D721Med (cell line): ENCODE measurements at regions not wholly inside any gene's neighbourhood (a gene's known extent, or its start where the extent isn't known, plus 50 kb on each side); places are given as distances from the start of the nearest gene placed in this dataset.

ENCODE experiments used
- DNase-seq: peaks from one replicate; pipeline ENCODE4 v3.0.0; 2011; ENCODE audit warnings: low spot score; ENCODE audit not compliant: insufficient read length
- FAIRE-seq: peaks from 2 replicates; lab custom pipeline; 2011; peaks lifted over from hg19 to GRCh38; lab: Jason Lieb, UNC
- CTCF ChIP-seq: IDR thresholded peaks from 2 replicates; pipeline ENCODE4 v1.5.1; 2012; ENCODE audit warnings: mild to moderate bottlenecking, control low read depth; ENCODE audit not compliant: insufficient read depth; ENCODE audit errors: missing control alignments

DNA sequence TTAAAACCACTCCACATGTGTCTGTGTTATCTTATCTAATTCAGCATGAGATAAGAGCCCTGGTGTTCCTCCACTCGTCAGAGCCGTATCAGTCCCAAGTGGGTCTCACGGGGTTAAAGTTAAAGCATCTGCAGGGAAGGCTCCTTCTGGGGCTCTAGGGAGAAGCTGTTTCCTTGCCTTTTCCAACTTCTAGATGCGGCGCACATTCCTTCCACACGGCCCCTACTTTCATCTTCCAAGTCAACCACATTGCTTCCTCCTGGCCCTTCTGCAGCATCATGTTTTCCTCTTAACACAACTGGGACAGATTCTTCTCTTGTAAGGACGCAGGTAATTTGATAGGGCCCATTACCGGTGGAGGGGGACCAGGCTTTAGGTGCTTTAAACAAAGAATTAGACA lies 620.1 kb upstream of the DPP6 start:
- FAIRE-seq (no peak), DNase-seq (no peak)
- TF ChIP-seq CTCF, result no peak

DNA sequence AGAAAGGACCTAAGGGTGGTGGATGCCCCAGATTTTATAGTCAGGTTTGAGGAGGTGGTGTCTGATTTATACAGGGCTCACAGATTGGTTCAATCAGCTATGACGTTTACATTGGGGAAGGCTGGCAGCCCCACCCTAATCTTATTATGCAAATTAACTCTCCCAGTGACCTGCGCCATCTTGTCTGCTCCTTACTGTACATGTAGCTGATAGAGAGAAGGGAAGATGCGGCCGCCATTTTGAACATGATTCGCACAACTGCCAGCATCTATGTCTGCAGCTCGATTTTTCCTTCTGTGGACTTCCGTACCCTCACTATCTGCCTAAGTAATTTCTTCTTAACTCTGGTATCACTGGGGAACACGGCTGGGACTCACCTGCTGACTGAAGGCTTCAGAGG lies 619.0 kb upstream of the DPP6 start:
- no peak for DNase-seq
- no peak for FAIRE-seq

DNA sequence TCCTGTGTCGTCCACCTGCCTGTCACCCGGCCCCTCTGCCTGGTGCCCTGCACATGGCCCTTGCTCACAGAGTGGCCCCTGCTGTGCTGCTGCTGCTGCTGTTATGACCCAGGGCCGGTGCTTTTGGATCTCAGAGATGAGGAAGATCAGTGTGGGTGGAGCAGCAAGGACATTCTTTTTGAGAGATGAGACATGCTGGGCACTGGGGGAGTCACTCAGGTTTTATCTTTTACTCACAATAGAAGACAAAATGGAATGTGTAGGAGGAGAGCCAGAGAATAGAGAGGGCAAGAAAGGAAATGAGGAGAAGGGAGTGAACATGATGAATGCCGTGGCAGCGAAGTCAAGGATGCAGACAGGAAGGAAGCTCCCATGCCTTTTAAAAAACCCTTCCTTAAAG lies 611.5 kb upstream of the DPP6 start:
- no peak for TF ChIP-seq CTCF
- no peak for FAIRE-seq
- DNase-seq, result no peak

More for the DNA sequence above, 619.0 kb upstream of the DPP6 start:
- no peak for TF ChIP-seq CTCF

- DNase-seq, result no peak
- no peak for TF ChIP-seq CTCF
- no peak for FAIRE-seq
These were observed 609.0 kb upstream of the DPP6 start for GRCh38 chr7:153443032-153443701.

GRCh38 chr7:153444641-153445040 lies 607.6 kb upstream of the DPP6 start:
- FAIRE-seq (no peak), DNase-seq (no peak)
- TF ChIP-seq CTCF, result no peak

DNA sequence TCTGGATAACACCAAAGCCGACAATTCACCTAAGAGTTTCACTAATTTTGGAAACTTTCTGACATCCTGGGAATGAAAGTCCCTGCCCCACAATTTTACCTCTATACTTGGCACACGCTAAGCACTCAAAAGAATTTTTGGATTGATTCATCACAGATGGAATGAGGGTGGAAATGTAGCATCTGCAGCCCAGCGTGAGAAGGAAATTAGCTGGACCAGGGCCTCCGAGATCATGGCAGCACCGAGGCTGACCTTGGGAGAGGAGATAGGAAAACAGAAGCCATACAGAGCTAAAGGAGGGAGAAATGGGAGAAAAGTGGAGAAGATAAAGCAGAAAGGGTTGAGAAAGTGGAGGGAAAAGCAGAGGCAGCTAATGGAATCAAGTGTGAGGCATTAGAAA lies 606.6 kb upstream of the DPP6 start:
- TF ChIP-seq CTCF, result no peak
- DNase-seq (no peak), FAIRE-seq (no peak)

GRCh38 chr7:153446490-153446889 lies 605.7 kb upstream of the DPP6 start:
- no peak for FAIRE-seq
- DNase-seq, result no peak
- TF ChIP-seq CTCF, result no peak
